B cell (primary cell): ENCODE measurements at regions not wholly inside any gene's neighbourhood (a gene's known extent, or its start where the extent isn't known, plus 50 kb on each side); places are given as distances from the start of the nearest gene placed in this dataset.

Experiments
- ATAC-seq: fragments of 200-7000 bp; cut with Tn5 transposase; one replicate; pipeline ENCODE4 v1.10.0; 2021; ENCODE audit warnings: low read depth, mild to moderate bottlenecking, moderate number of reproducible peaks, moderate library complexity
- CTCF ChIA-PET: fragments of 350-600 bp; sonication (Branson Sonifier 250); formaldehyde crosslinking; loops from one replicate; lab custom pipeline; 2021; ENCODE audit warnings: antibody characterized with exemption, inconsistent platforms; lab: Charles Lee
- POLR2A ChIA-PET: fragments of 350-600 bp; sonication (Branson Sonifier 250); formaldehyde crosslinking; loops from one replicate; lab custom pipeline; 2021; ENCODE audit warnings: antibody characterized with exemption; lab: Charles Lee
- DNase-seq: peaks from one replicate; pipeline ENCODE4 v3.0.0; 2013
- H2AFZ ChIP-seq: 2 replicates; pipeline ENCODE4 v1.6.1; 2012; ENCODE audit warnings: mild to moderate bottlenecking, low read depth, low read length; ENCODE audit not compliant: insufficient read depth, poor library complexity, severe bottlenecking
- H3K27ac ChIP-seq, 2 donors: 1 replicate in 1 of 2; 2 replicates in 1 of 2; pipeline ENCODE4 v1.5.1; 2012 to 2013; ENCODE audit warnings: low read length in 2 of 2, mild to moderate bottlenecking in 2 of 2, moderate library complexity in 1 of 2
- H3K27me3 ChIP-seq, 4 experiments: fragments of 200-600 bp in 1 of 4; sonication (generic) in 1 of 4; replicated peaks in 1 of 4; 1 replicate in 2 of 4; 2 replicates in 2 of 4; pipeline versions ENCODE4 v1.6.1 to v1.7.0; 2013 to 2016; ENCODE audit warnings: low read length in 3 of 4, mild to moderate bottlenecking in 2 of 4, mixed read lengths in 1 of 4, moderate library complexity in 1 of 4; ENCODE audit not compliant: insufficient read depth in 4 of 4, control insufficient read depth in 3 of 4; ENCODE audit errors: control extremely low read depth in 1 of 4
- H3K36me3 ChIP-seq, 2 experiments: replicated peaks in 1 of 2; 1 replicate in 1 of 2; 2 replicates in 1 of 2; pipeline versions ENCODE4 v1.6.1 to v1.7.1; 2013; ENCODE audit warnings: low read length in 1 of 2; ENCODE audit not compliant: insufficient read depth in 2 of 2, control insufficient read depth in 1 of 2; ENCODE audit errors: control extremely low read depth in 1 of 2, extremely low read depth in 1 of 2
- H3K4me1 ChIP-seq, 2 donors: fragments of 200-600 bp in 1 of 2; sonication (generic) in 1 of 2; 1 replicate in 1 of 2; 2 replicates in 1 of 2; pipeline versions ENCODE4 v1.5.1 to v1.6.1; 2013 to 2017; ENCODE audit warnings: low read length in 2 of 2; ENCODE audit not compliant: control insufficient read depth in 2 of 2, insufficient read depth in 2 of 2
- H3K4me2 ChIP-seq: replicated peaks from 2 replicates; pipeline ENCODE3; 2012; ENCODE audit warnings: mild to moderate bottlenecking, low read depth, low read length; ENCODE audit not compliant: poor library complexity, severe bottlenecking
- H3K4me3 ChIP-seq, 5 experiments: fragments of 200-600 bp in 1 of 5; sonication (generic) in 1 of 5; 1 replicate in 3 of 5; 2 replicates in 2 of 5; pipeline versions ENCODE4 v1.5.1 to v1.7.0; 2011 to 2016; ENCODE audit warnings: low read length in 4 of 5, mild to moderate bottlenecking in 4 of 5, low read depth in 2 of 5, control low read depth in 1 of 5, moderate library complexity in 1 of 5; ENCODE audit not compliant: insufficient read depth in 1 of 5; ENCODE audit errors: control extremely low read depth in 1 of 5, extremely low read depth in 1 of 5
- H3K79me2 ChIP-seq: fragments of 200-600 bp; sonication (generic); one replicate; pipeline ENCODE4 v1.6.0; 2016; ENCODE audit warnings: low read length; ENCODE audit not compliant: control insufficient read depth, insufficient read depth
- H3K9ac ChIP-seq: fragments of 200-600 bp; sonication (generic); 2 replicates; pipeline ENCODE4 v1.6.1; 2017; ENCODE audit warnings: mild to moderate bottlenecking, low read length, moderate library complexity
- H3K9me3 ChIP-seq, 3 donors: one replicate each; pipeline versions ENCODE4 v1.6.1 to v1.7.1; 2013; ENCODE audit warnings: low read length in 2 of 3; ENCODE audit not compliant: control insufficient read depth in 2 of 3, insufficient read depth in 1 of 3; ENCODE audit errors: control extremely low read depth in 1 of 3
- H4K20me1 ChIP-seq: 2 replicates; pipeline ENCODE4 v1.6.0; 2012; ENCODE audit warnings: mild to moderate bottlenecking, low read length; ENCODE audit not compliant: insufficient read depth, control insufficient read depth, poor library complexity, severe bottlenecking
- H3K27ac Mint-ChIP-seq: one replicate; pipeline ENCODE4 v1.8.0; 2021; ENCODE audit warnings: mixed read lengths
- H3K27me3 Mint-ChIP-seq: one replicate; pipeline ENCODE4 v1.8.0; 2021; ENCODE audit warnings: mixed read lengths
- H3K4me1 Mint-ChIP-seq: one replicate; pipeline ENCODE4 v1.8.0; 2021; ENCODE audit warnings: mixed read lengths
- H3K4me3 Mint-ChIP-seq: one replicate; pipeline ENCODE4 v1.8.0; 2021; ENCODE audit warnings: mixed read lengths
- H3K9me3 Mint-ChIP-seq: one replicate; pipeline ENCODE4 v1.8.0; 2022; ENCODE audit warnings: mixed read lengths; ENCODE audit not compliant: insufficient read depth
- EZH2 ChIP-seq: IDR thresholded peaks from 2 replicates; pipeline ENCODE4 v1.6.1; 2012; ENCODE audit warnings: borderline replicate concordance, low read depth, mild to moderate bottlenecking, moderate library complexity, low read length; ENCODE audit not compliant: insufficient read depth, poor library complexity, severe bottlenecking
- WGBS: methylation state at CpG from one replicate; pipeline ENCODE4 v1.1.5; 2013; ENCODE audit warnings: missing lambda C conversion rate; ENCODE audit not compliant: insufficient coverage; 5-methylcytosine and 5-hydroxymethylcytosine counted together
- intact Hi-C: fragments of 100-400 bp; cut with micrococcal nuclease; formaldehyde crosslinking; loops from one replicate; pipeline ENCODE4 v1.10.0; 2022
- TF ChIP-seq, protein P1 (sequence below): fragments of 200-600 bp; IDR thresholded peaks from one replicate; pipeline ENCODE4 v1.8.0; 2022; ENCODE audit warnings: antibody characterized with exemption, mild to moderate bottlenecking

DNA sequence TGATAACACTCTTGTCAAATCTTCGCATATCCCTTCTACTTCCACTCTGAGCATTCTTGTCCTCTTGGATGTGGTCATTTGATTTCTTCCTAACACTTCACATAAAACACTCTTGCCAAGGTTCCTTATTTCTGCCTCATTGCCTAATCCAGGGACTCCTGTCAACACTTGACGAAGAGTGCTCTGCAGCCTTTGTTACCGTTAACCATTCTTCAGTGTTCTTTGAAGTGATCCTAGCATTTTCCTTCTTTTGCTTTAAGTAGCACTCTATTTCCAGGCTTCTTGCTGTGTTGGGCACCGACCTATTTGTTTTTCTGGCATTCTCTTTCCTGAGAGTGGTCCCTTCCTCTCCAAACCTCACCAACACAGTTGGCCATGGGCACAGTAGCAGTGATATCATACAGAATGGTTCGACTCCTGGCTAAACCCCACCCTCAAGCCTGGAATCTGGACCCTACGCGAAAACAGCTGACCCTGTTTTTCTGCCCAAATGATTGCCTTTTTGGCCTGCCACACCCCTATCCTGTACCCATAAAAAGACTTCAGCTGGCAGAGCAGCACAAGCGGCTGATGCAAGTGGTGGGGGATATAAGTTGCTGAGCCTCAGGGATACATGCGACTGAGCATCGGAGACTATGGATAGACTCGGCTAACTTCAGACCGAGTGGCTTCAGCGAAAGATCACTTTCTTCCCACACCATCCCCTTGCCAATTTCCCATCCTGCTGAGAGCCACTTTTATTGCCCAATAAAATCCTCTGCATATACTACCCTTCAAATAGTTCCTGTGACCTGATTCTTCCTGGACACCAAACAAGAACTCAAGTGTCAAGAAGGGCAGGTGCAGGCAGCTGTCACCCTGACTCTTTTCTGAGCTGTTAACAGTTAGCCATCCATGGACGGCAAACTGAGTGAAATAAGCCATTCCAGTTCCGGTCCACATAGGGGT lies 820.6 kb downstream of the CCSER2 start:
- no peak overlapping the region for H3K4me3 ChIP-seq
- no peak overlapping the region for H3K4me3 Mint-ChIP-seq

DNA sequence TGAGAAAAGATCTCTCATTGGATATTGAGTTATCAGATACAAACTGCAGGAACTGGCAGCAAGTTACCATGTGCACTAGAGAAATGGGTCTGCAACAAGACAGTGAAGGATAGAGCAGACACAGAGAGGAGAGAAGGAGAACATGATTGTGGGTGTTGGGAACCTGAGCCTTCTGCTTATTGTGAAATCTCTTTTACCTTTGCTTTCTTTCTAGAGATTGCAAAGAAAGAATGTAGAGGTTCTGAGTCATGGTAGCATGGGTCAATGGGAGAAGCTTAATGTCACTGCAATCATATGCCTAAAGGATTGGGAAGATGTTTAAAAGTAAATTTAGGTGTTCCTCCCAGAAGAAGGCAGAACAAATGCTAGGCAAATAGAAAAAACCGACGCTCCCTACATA lies 821.4 kb downstream of the CCSER2 start:
- no peaks in the 10 kb centered on the region for H3K79me2 ChIP-seq
- Mint-ChIP-seq H3K27me3 (no peaks in the 10 kb centered on the region), H3K9me3 (no peaks in the 10 kb centered on the region), H3K4me3 (no peak overlapping the region), H3K4me1 (no peaks in the 10 kb centered on the region), H3K27ac (no peak overlapping the region)
- CTCF ChIA-PET = no interaction called here
- H4K20me1 ChIP-seq = no peaks in the 10 kb centered on the region
- peaks cover 0 to 6% (median 0%) of the 10 kb centered on the region in 3 donors for H3K9me3 ChIP-seq
- POLR2A ChIA-PET = no interaction called here
- H2AFZ ChIP-seq = no peak overlapping the region
- no peak overlapping the region for H3K27ac ChIP-seq
- no peak overlapping the region for H3K4me2 ChIP-seq
- TF ChIP-seq, protein P1, sequence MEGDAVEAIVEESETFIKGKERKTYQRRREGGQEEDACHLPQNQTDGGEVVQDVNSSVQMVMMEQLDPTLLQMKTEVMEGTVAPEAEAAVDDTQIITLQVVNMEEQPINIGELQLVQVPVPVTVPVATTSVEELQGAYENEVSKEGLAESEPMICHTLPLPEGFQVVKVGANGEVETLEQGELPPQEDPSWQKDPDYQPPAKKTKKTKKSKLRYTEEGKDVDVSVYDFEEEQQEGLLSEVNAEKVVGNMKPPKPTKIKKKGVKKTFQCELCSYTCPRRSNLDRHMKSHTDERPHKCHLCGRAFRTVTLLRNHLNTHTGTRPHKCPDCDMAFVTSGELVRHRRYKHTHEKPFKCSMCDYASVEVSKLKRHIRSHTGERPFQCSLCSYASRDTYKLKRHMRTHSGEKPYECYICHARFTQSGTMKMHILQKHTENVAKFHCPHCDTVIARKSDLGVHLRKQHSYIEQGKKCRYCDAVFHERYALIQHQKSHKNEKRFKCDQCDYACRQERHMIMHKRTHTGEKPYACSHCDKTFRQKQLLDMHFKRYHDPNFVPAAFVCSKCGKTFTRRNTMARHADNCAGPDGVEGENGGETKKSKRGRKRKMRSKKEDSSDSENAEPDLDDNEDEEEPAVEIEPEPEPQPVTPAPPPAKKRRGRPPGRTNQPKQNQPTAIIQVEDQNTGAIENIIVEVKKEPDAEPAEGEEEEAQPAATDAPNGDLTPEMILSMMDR = no peak
- no peak for TF ChIP-seq EZH2
- H3K4me3 ChIP-seq = no peak overlapping the region
- no peak for DNase-seq
- ATAC-seq = no peak
- no peaks in the 10 kb centered on the region for H3K27me3 ChIP-seq
- no peaks in the 10 kb centered on the region for H3K4me1 ChIP-seq
- WGBS = no CpG with 5 or more reads among the region's 2 CpGs
- intact Hi-C loops = no loop called here
- H3K36me3 ChIP-seq = no peaks in the 10 kb centered on the region
- H3K9ac ChIP-seq = no peak overlapping the region

More for the DNA sequence above, 820.6 kb downstream of the CCSER2 start:
- Histone ChIP-seq H3K4me2 (no peak overlapping the region), H3K79me2 (no peaks in the 10 kb centered on the region), H3K9me3 (peaks cover 0 to 3% (median 0%) of the 10 kb centered on the region in 3 donors), H2AFZ (no peak overlapping the region), H3K36me3 (no peaks in the 10 kb centered on the region), H3K27me3 (no peaks in the 10 kb centered on the region), H3K27ac (no peak overlapping the region), H3K4me1 (no peaks in the 10 kb centered on the region), H3K9ac (no peak overlapping the region), H4K20me1 (no peaks in the 10 kb centered on the region)
- 64% methylated on average over 14 of the region's 15 CpGs for WGBS
- Mint-ChIP-seq H3K4me1 (no peaks in the 10 kb centered on the region), H3K27ac (no peak overlapping the region), H3K9me3 (no peaks in the 10 kb centered on the region), H3K27me3 (no peaks in the 10 kb centered on the region)
- ChIA-PET CTCF (no interaction called here), POLR2A (no interaction called here)
- ATAC-seq = no peak
- no peak for DNase-seq
- intact Hi-C loops = no loop called here
- no peak for TF ChIP-seq EZH2
- TF ChIP-seq, protein P1 = no peak
